Ishikawa (cell line): ENCODE measurements at regions not wholly inside any gene's neighbourhood (a gene's known extent, or its start where the extent isn't known, plus 50 kb on each side); places are given as distances from the start of the nearest gene placed in this dataset.

Source experiments
- CEBPB ChIP-seq: IDR thresholded peaks from 2 replicates; pipeline ENCODE4 v1.6.1; 2012
- CREB1 ChIP-seq: IDR thresholded peaks from 2 replicates; pipeline ENCODE4 v1.6.1; 2012; ENCODE audit warnings: low read depth
- EGR1 ChIP-seq: IDR thresholded peaks from 2 replicates; pipeline ENCODE4 v1.6.1; 2012
- EP300 ChIP-seq: IDR thresholded peaks from 2 replicates; pipeline ENCODE4 v1.6.1; 2012; ENCODE audit warnings: borderline replicate concordance
- FOXM1 ChIP-seq: IDR thresholded peaks from 2 replicates; pipeline ENCODE4 v1.6.1; 2012; ENCODE audit warnings: low read depth, borderline replicate concordance
- MAX ChIP-seq: IDR thresholded peaks from 2 replicates; pipeline ENCODE4 v1.6.1; 2012
- NFIC ChIP-seq: IDR thresholded peaks from 2 replicates; pipeline ENCODE4 v1.6.1; 2012
- RAD21 ChIP-seq: IDR thresholded peaks from 2 replicates; pipeline ENCODE4 v1.6.1; 2012; ENCODE audit warnings: low read depth
- REST ChIP-seq: IDR thresholded peaks from 2 replicates; pipeline ENCODE4 v1.6.1; 2012; ENCODE audit warnings: low read depth, mild to moderate bottlenecking
- TAF1 ChIP-seq: IDR thresholded peaks from 2 replicates; pipeline ENCODE4 v1.6.1; 2012; ENCODE audit warnings: low read depth, mild to moderate bottlenecking
- TCF12 ChIP-seq: IDR thresholded peaks from 2 replicates; pipeline ENCODE4 v1.6.1; 2012; ENCODE audit warnings: low read depth
- TEAD4 ChIP-seq: IDR thresholded peaks from 2 replicates; pipeline ENCODE4 v1.6.1; 2012
- USF1 ChIP-seq: IDR thresholded peaks from 2 replicates; pipeline ENCODE4 v1.6.1; 2012
- YY1 ChIP-seq: IDR thresholded peaks from 2 replicates; pipeline ENCODE4 v1.6.1; 2012; ENCODE audit warnings: low read depth
- ZBTB7A ChIP-seq: IDR thresholded peaks from 2 replicates; pipeline ENCODE4 v1.6.1; 2012; ENCODE audit warnings: low read depth

GRCh38 chr2:47628904-47629303, 58.1 kb upstream of the KCNK12 start:
- TF ChIP-seq TCF12 (no peak), FOXM1 (no peak), USF1 (no peak), CEBPB (no peak)

GRCh38 chr2:47626664-47627063, 55.9 kb upstream of the KCNK12 start:
- TF ChIP-seq EGR1: no peak
- TF ChIP-seq TEAD4: no peak
- no peak for TF ChIP-seq ZBTB7A
- no peak for TF ChIP-seq RAD21
- no peak for TF ChIP-seq EP300
- TF ChIP-seq CREB1: no peak
- no peak for TF ChIP-seq USF1
- no peak for TF ChIP-seq REST
- TF ChIP-seq YY1: no peak
- no peak for TF ChIP-seq MAX
- TF ChIP-seq TCF12: no peak
- no peak for TF ChIP-seq FOXM1
- TF ChIP-seq TAF1: no peak
- TF ChIP-seq NFIC: no peak
- TF ChIP-seq CEBPB: no peak

- no peak for TF ChIP-seq ZBTB7A
- no peak for TF ChIP-seq MAX
- TF ChIP-seq NFIC: no peak
- TF ChIP-seq RAD21: no peak
- TF ChIP-seq TEAD4: no peak
- TF ChIP-seq REST: no peak
- TF ChIP-seq FOXM1: no peak
- TF ChIP-seq USF1: no peak
- TF ChIP-seq TCF12: no peak
- TF ChIP-seq EGR1: no peak
- no peak for TF ChIP-seq TAF1
- TF ChIP-seq EP300: no peak
- no peak for TF ChIP-seq CEBPB
- TF ChIP-seq CREB1: no peak
- no peak for TF ChIP-seq YY1
Measured at GRCh38 chr2:47620770-47621437, 50.1 kb upstream of the KCNK12 start.
